ENCODE measurements at regions not wholly inside any gene's neighbourhood (a gene's known extent, or its start where the extent isn't known, plus 50 kb on each side); places are given as distances from the start of the nearest gene placed in this dataset.
"Not testable (repeated sequence)": the region's sequence is repeated elsewhere in the genome, so short reads cannot be mapped to it uniquely, and the experiment has no call there.

DNA sequence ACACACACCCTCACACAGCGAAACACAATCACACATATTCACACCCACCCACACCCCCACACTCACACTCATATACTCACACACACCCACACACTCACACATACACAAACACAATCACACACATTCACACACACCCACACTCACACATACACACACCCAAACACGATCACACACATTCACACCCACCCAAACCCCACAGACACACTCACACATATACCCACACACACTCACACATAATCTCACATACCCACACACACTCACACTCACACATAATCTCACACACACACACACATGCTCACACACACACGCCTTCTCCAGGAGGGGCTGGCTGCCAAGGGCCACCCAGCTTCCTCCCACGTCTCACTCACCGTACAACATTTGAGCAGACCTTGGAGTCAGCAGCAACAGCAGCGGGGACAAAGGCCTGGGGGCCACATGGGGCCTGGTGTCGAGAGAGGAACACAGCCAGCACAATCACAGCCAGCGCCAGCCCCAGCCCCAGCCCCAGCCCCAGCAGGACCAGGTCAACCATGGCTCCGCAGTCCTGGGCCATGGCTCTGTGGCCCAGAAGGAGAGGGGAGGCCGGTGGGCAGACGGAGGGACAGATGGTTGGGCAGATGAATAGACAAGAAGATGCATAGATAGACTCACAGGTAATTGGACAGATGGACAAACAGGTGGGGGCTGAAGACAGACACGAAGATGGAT, 932.9 kb downstream of the TUBA3C start:
- not testable (repeated sequence) for H3K4me2 ChIP-seq (ENCODE audit: extremely low read depth, insufficient read depth, low read length); H4K20me1 ChIP-seq (ENCODE audit: control insufficient read depth, extremely low read depth, insufficient read depth, low read length); H3K79me2 ChIP-seq (ENCODE audit: control insufficient read depth, insufficient read depth, low read length); H3K36me3 ChIP-seq (ENCODE audit: control insufficient read depth, insufficient read depth, low read length); DNase-seq (ENCODE audit: low read depth in 2 of 2); H3K9ac ChIP-seq (ENCODE audit: insufficient read depth, low read length); H3K9me3 ChIP-seq (ENCODE audit: control insufficient read depth, insufficient read depth, low read depth, low read length); H3K27me3 ChIP-seq (ENCODE audit: control insufficient read depth, insufficient read depth, low read length); H3K4me3 ChIP-seq (replicated peaks in 1 of 4; ENCODE audit: control extremely low read depth in 1 of 4, insufficient read depth in 1 of 4, low read depth in 3 of 4, low read length in 4 of 4); H3K4me1 ChIP-seq (ENCODE audit: control insufficient read depth, extremely low read depth, insufficient read depth, low read length); H3K27ac ChIP-seq (ENCODE audit: insufficient read depth, low read length); H2AFZ ChIP-seq (ENCODE audit: low read length)

GRCh38 chr13:18240086-18240485, 941.5 kb downstream of the TUBA3C start:
- not testable (repeated sequence) for H3K27ac ChIP-seq (ENCODE audit: insufficient read depth, low read length); DNase-seq (ENCODE audit: low read depth in 2 of 2); H3K36me3 ChIP-seq (ENCODE audit: control insufficient read depth, insufficient read depth, low read length); H3K4me2 ChIP-seq (ENCODE audit: extremely low read depth, insufficient read depth, low read length); H2AFZ ChIP-seq (ENCODE audit: low read length); H3K4me1 ChIP-seq (ENCODE audit: control insufficient read depth, extremely low read depth, insufficient read depth, low read length); H3K27me3 ChIP-seq (ENCODE audit: control insufficient read depth, insufficient read depth, low read length); H3K79me2 ChIP-seq (ENCODE audit: control insufficient read depth, insufficient read depth, low read length); H3K9me3 ChIP-seq (ENCODE audit: control insufficient read depth, insufficient read depth, low read depth, low read length); H3K9ac ChIP-seq (ENCODE audit: insufficient read depth, low read length); H3K4me3 ChIP-seq (replicated peaks in 1 of 4; ENCODE audit: control extremely low read depth in 1 of 4, insufficient read depth in 1 of 4, low read depth in 3 of 4, low read length in 4 of 4); H4K20me1 ChIP-seq (ENCODE audit: control insufficient read depth, extremely low read depth, insufficient read depth, low read length)

GRCh38 chr13:18238586-18238985, 943.0 kb downstream of the TUBA3C start:
- H3K79me2 ChIP-seq (ENCODE audit: control insufficient read depth, insufficient read depth, low read length); H3K4me2 ChIP-seq (ENCODE audit: extremely low read depth, insufficient read depth, low read length); H3K4me3 ChIP-seq (replicated peaks in 1 of 4; ENCODE audit: control extremely low read depth in 1 of 4, insufficient read depth in 1 of 4, low read depth in 3 of 4, low read length in 4 of 4); H3K27ac ChIP-seq (ENCODE audit: insufficient read depth, low read length); H4K20me1 ChIP-seq (ENCODE audit: control insufficient read depth, extremely low read depth, insufficient read depth, low read length); H3K27me3 ChIP-seq (ENCODE audit: control insufficient read depth, insufficient read depth, low read length); H3K4me1 ChIP-seq (ENCODE audit: control insufficient read depth, extremely low read depth, insufficient read depth, low read length); H3K9ac ChIP-seq (ENCODE audit: insufficient read depth, low read length); H2AFZ ChIP-seq (ENCODE audit: low read length); H3K36me3 ChIP-seq (ENCODE audit: control insufficient read depth, insufficient read depth, low read length); H3K9me3 ChIP-seq (ENCODE audit: control insufficient read depth, insufficient read depth, low read depth, low read length); DNase-seq (ENCODE audit: low read depth in 2 of 2): not testable (repeated sequence)

DNA sequence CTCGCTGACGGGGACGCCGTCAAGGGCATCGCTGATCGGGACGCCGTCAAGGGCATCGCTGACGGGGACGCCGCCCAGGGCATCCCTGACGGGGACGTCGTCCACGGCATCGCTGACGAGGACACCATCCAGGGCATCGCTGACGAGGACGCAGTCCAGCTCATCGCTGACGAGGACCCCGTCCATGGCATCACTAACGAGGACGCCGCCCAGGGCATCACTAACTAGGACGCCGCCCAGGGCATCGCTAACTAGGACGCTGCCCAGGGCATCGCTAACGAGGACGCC, 945.2 kb downstream of the TUBA3C start:
- TF ChIP-seq CTCF (conservative IDR thresholded peaks at IDR 0.05 in 1 of 2, IDR thresholded peaks at IDR 0.05 in 1 of 2; ENCODE audit: low read depth in 1 of 2, low read length in 2 of 2) (no peak), EZH2 (IDR thresholded peaks at IDR 0.05; ENCODE audit: low read length, missing control alignments) (no peak)
- no peak for DNase-seq (ENCODE audit: low read depth in 2 of 2)
- Histone ChIP-seq H3K9ac (ENCODE audit: insufficient read depth, low read length) (no peak overlapping the region), H3K27ac (ENCODE audit: insufficient read depth, low read length) (no peak overlapping the region), H3K36me3 (ENCODE audit: control insufficient read depth, insufficient read depth, low read length) (no peaks in the 10 kb centered on the region), H3K4me1 (ENCODE audit: control insufficient read depth, extremely low read depth, insufficient read depth, low read length) (no peaks in the 10 kb centered on the region), H3K4me2 (ENCODE audit: extremely low read depth, insufficient read depth, low read length) (no peak overlapping the region), H3K4me3 (replicated peaks in 1 of 4; ENCODE audit: control extremely low read depth in 1 of 4, insufficient read depth in 1 of 4, low read depth in 3 of 4, low read length in 4 of 4) (no peak overlapping the region), H3K79me2 (ENCODE audit: control insufficient read depth, insufficient read depth, low read length) (no peaks in the 10 kb centered on the region), H3K9me3 (ENCODE audit: control insufficient read depth, insufficient read depth, low read depth, low read length) (peaks cover 2% of the 10 kb centered on the region), H3K27me3 (ENCODE audit: control insufficient read depth, insufficient read depth, low read length) (no peaks in the 10 kb centered on the region), H4K20me1 (ENCODE audit: control insufficient read depth, extremely low read depth, insufficient read depth, low read length) (no peaks in the 10 kb centered on the region), H2AFZ (ENCODE audit: low read length) (no peak overlapping the region)
